GM23338 (cell line): ENCODE measurements at regions not wholly inside any gene's neighbourhood (a gene's known extent, or its start where the extent isn't known, plus 50 kb on each side); places are given as distances from the start of the nearest gene placed in this dataset.
A peak's percentile ranks its signal among the peaks of the same experiment; 100 is the strongest.

Source experiments
- ATAC-seq: fragments of 200-7000 bp; cut with Tn5 transposase; 3 replicates; pipeline ENCODE4 v1.9.1; 2020
- DNase-seq: peaks from one replicate; pipeline ENCODE4 v3.0.0-alpha.2; 2015; ENCODE audit warnings: low spot score
- H2AFZ ChIP-seq: fragments of 200-600 bp; sonication (generic); 2 replicates; pipeline ENCODE4 v1.8.0; 2016; ENCODE audit warnings: antibody characterized with exemption, mild to moderate bottlenecking, moderate library complexity
- H3F3A ChIP-seq: fragments of 200-600 bp; sonication (generic); replicated peaks from 2 replicates; pipeline ENCODE4 v1.8.0; 2017; ENCODE audit warnings: antibody characterized with exemption, mixed run types, low read depth
- H3K27ac ChIP-seq: fragments of 200-600 bp; sonication (generic); 2 replicates; pipeline ENCODE4 v1.6.1; 2016; ENCODE audit warnings: low read depth
- H3K27me3 ChIP-seq: fragments of 200-600 bp; sonication (generic); 2 replicates; pipeline ENCODE4 v1.8.0; 2016; ENCODE audit warnings: mild to moderate bottlenecking, mixed run types, moderate library complexity; ENCODE audit not compliant: insufficient read depth
- H3K36me3 ChIP-seq: fragments of 200-600 bp; sonication (generic); 2 replicates; pipeline ENCODE4 v1.8.0; 2016; ENCODE audit warnings: mild to moderate bottlenecking; ENCODE audit not compliant: insufficient read depth
- H3K4me1 ChIP-seq: fragments of 200-600 bp; sonication (generic); 2 replicates; pipeline ENCODE4 v1.8.0; 2016; ENCODE audit warnings: mild to moderate bottlenecking, moderate library complexity; ENCODE audit not compliant: insufficient read depth
- H3K4me2 ChIP-seq: fragments of 200-600 bp; sonication (generic); 2 replicates; pipeline ENCODE4 v1.7.1; 2017; ENCODE audit warnings: mixed run types
- H3K4me3 ChIP-seq: fragments of 200-600 bp; sonication (generic); 2 replicates; pipeline ENCODE4 v1.6.1; 2016; ENCODE audit warnings: mixed run types
- H3K79me2 ChIP-seq: fragments of 200-600 bp; sonication (generic); replicated peaks from 2 replicates; pipeline ENCODE4 v1.8.0; 2017; ENCODE audit warnings: mild to moderate bottlenecking; ENCODE audit not compliant: insufficient read depth
- H3K9me2 ChIP-seq: fragments of 200-600 bp; sonication (generic); 2 replicates; pipeline ENCODE4 v1.8.0; 2017; ENCODE audit not compliant: insufficient read depth
- H4K20me1 ChIP-seq: fragments of 200-600 bp; sonication (generic); replicated peaks from 2 replicates; pipeline ENCODE4 v1.8.0; 2017; ENCODE audit warnings: mild to moderate bottlenecking; ENCODE audit not compliant: insufficient read depth
- H3K27ac Mint-ChIP-seq: 2 replicates; pipeline ENCODE4 v1.8.0; 2020; ENCODE audit warnings: inconsistent platforms, mild to moderate bottlenecking, moderate library complexity, mixed read lengths
- H3K27me3 Mint-ChIP-seq: 3 replicates; pipeline ENCODE4 v1.8.0; 2022; ENCODE audit warnings: low read depth, mild to moderate bottlenecking, moderate library complexity, mixed read lengths, inconsistent platforms; ENCODE audit not compliant: insufficient read depth, poor library complexity
- H3K36me3 Mint-ChIP-seq: 3 replicates; pipeline ENCODE4 v1.8.0; 2021; ENCODE audit warnings: low read depth, mild to moderate bottlenecking, inconsistent platforms, moderate library complexity, mixed read lengths
- H3K4me1 Mint-ChIP-seq: 3 replicates; pipeline ENCODE4 v1.8.0; 2020; ENCODE audit warnings: mild to moderate bottlenecking, inconsistent platforms, mixed read lengths
- H3K4me3 Mint-ChIP-seq: 3 replicates; pipeline ENCODE4 v1.8.0; 2021; ENCODE audit warnings: moderate library complexity, mild to moderate bottlenecking, inconsistent platforms, mixed read lengths
- H3K9me3 Mint-ChIP-seq: 3 replicates; pipeline ENCODE4 v1.8.0; 2020; ENCODE audit warnings: moderate library complexity, mild to moderate bottlenecking, inconsistent platforms, mixed read lengths
- CREB1 ChIP-seq: fragments of 250-450 bp; sonication (Bioruptor Pico); IDR thresholded peaks from 2 replicates; pipeline ENCODE4 v1.5.0; 2020; ENCODE audit warnings: low read depth, mild to moderate bottlenecking, moderate library complexity
- EZH2phosphoT487 ChIP-seq: fragments of 200-600 bp; sonication (generic); IDR thresholded peaks from one replicate; pipeline ENCODE4 v1.8.1; 2018; ENCODE audit warnings: antibody characterized with exemption; ENCODE audit not compliant: unreplicated experiment
- JUNB ChIP-seq: IDR thresholded peaks from one replicate; pipeline ENCODE4 v1.6.1; 2016; ENCODE audit warnings: antibody characterized with exemption; ENCODE audit not compliant: unreplicated experiment
- NANOG ChIP-seq: IDR thresholded peaks from 2 replicates; pipeline ENCODE4 v1.6.1; 2016; ENCODE audit warnings: antibody characterized with exemption, borderline replicate concordance
- POLR2AphosphoS5 ChIP-seq: IDR thresholded peaks from 2 replicates; pipeline ENCODE4 v1.6.1; 2016; ENCODE audit warnings: antibody characterized with exemption, low read depth
- ZNF114 ChIP-seq: fragments of 250-450 bp; sonication (Bioruptor Pico); IDR thresholded peaks from 2 replicates; pipeline ENCODE4 v1.5.0; 2020; ENCODE audit warnings: mild to moderate bottlenecking, moderate library complexity
- ZNF331 ChIP-seq: fragments of 250-450 bp; sonication (Bioruptor Pico); IDR thresholded peaks from 2 replicates; pipeline ENCODE4 v1.5.0; 2020; ENCODE audit warnings: low read depth, mild to moderate bottlenecking, moderate library complexity
- TF ChIP-seq, protein P1 (sequence below): IDR thresholded peaks from 2 replicates; pipeline ENCODE4 v1.6.1; 2016; ENCODE audit warnings: antibody characterized with exemption
- TF ChIP-seq, protein P2 (sequence below), 2 experiments: fragments of 200-600 bp in 1 of 2; sonication (generic) in 1 of 2; conservative IDR thresholded peaks; 2 replicates each; pipeline versions ENCODE4 v1.5.1 to v1.6.1; 2016 to 2017; ENCODE audit warnings: antibody characterized with exemption in 2 of 2, low read depth in 2 of 2, mild to moderate bottlenecking in 2 of 2, moderate library complexity in 1 of 2
- TF ChIP-seq, protein P3 (sequence below): IDR thresholded peaks from one replicate; pipeline ENCODE4 v1.6.1; 2018; ENCODE audit warnings: antibody characterized with exemption; ENCODE audit not compliant: unreplicated experiment

DNA sequence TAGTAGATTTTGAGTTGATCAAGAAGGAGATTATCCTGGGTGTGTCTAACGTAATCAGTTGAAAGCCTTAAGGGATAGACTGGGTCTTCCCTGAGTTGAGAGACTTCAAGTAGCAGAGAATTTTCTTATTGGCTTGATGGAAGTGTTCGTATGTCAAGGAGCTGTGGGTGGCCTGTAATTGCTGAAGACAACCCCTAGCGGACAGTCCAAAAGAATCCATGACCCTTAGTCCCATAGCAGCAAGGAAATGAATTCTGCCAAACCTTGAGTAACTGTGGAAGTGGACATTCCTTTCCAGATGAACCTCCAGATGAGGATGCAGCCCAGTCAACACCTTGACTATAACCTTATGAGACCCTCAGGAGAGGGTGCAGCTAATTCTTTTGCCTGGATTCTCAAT, 786.3 kb downstream of the SOCS6 start:
- Histone ChIP-seq H3F3A (no peaks in the 10 kb centered on the region), H3K36me3 (peaks cover 10% of the 10 kb centered on the region), H3K27ac (no peak overlapping the region), H3K27me3 (no peaks in the 10 kb centered on the region), H3K4me2 (no peak overlapping the region), H3K4me1 (no peaks in the 10 kb centered on the region), H4K20me1 (no peaks in the 10 kb centered on the region), H3K9me2 (no peaks in the 10 kb centered on the region), H3K4me3 (no peak overlapping the region), H2AFZ (no peak overlapping the region), H3K79me2 (no peaks in the 10 kb centered on the region)
- no peak overlapping the region for H3K4me3 Mint-ChIP-seq
- no peak for TF ChIP-seq JUNB
- TF ChIP-seq NANOG: no peak
- TF ChIP-seq POLR2AphosphoS5: no peak
- peaks cover 31% of the 10 kb centered on the region for H3K36me3 Mint-ChIP-seq
- no peak for DNase-seq
- peaks cover 5% of the 10 kb centered on the region for H3K27me3 Mint-ChIP-seq
- ATAC-seq: no peak
- no peaks in the 10 kb centered on the region for H3K4me1 Mint-ChIP-seq
- no peak overlapping the region for H3K27ac Mint-ChIP-seq
- H3K9me3 Mint-ChIP-seq: peaks cover 87% of the 10 kb centered on the region

DNA sequence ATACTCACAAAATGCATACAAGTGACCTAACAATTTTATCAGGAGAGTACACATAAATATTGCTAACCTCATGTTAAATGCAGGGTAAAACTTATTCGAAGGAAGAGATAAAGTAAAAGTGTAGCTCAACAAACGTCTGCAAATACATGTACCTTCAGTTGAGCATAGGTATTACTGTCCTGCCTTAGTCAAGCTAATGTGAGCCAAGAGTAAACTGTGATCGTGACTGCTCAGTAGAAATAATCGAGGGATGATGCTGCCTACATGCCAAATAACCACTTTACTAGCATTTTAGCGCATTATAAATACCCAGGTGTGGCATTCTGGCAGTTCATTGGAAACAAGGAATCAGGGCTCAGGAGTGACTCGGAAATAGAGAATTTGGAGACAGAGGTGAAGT, 779.5 kb downstream of the SOCS6 start:
- 0 out of 2 replicates have a peak overlapping the region, but pooled peaks have one; percentile 20 for H3K4me3 ChIP-seq
- no peak overlapping the region for H3K27ac ChIP-seq
- peaks cover 19% of the 10 kb centered on the region for H3K36me3 Mint-ChIP-seq
- DNase-seq (no peak), ATAC-seq (no peak)
- H3K27me3 ChIP-seq: no peaks in the 10 kb centered on the region
- H3K4me1 ChIP-seq: no peaks in the 10 kb centered on the region
- peaks cover 7% of the 10 kb centered on the region; the same call in 1 of the 2 replicates for H3K36me3 ChIP-seq
- no peaks in the 10 kb centered on the region for H3F3A ChIP-seq
- no peak overlapping the region for H2AFZ ChIP-seq
- no peaks in the 10 kb centered on the region for H3K79me2 ChIP-seq
- H3K27me3 Mint-ChIP-seq: no peaks in the 10 kb centered on the region
- H4K20me1 ChIP-seq: no peaks in the 10 kb centered on the region
- no peak overlapping the region for H3K4me2 ChIP-seq
- no peak overlapping the region for H3K4me3 Mint-ChIP-seq
- no peaks in the 10 kb centered on the region for H3K9me2 ChIP-seq
- no peaks in the 10 kb centered on the region for H3K4me1 Mint-ChIP-seq
- peaks cover 88% of the 10 kb centered on the region for H3K9me3 Mint-ChIP-seq
- H3K27ac Mint-ChIP-seq: no peak overlapping the region
- TF ChIP-seq, protein P1, sequence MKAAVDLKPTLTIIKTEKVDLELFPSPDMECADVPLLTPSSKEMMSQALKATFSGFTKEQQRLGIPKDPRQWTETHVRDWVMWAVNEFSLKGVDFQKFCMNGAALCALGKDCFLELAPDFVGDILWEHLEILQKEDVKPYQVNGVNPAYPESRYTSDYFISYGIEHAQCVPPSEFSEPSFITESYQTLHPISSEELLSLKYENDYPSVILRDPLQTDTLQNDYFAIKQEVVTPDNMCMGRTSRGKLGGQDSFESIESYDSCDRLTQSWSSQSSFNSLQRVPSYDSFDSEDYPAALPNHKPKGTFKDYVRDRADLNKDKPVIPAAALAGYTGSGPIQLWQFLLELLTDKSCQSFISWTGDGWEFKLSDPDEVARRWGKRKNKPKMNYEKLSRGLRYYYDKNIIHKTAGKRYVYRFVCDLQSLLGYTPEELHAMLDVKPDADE: no peak
- TF ChIP-seq ZNF114 (no peak), ZNF331 (CRISPR knock-in tag) (no peak), CREB1 (CRISPR knock-in tag) (no peak), POLR2AphosphoS5 (no peak), NANOG (no peak), EZH2phosphoT487 (no peak), JUNB (no peak)
- TF ChIP-seq, protein P2, sequence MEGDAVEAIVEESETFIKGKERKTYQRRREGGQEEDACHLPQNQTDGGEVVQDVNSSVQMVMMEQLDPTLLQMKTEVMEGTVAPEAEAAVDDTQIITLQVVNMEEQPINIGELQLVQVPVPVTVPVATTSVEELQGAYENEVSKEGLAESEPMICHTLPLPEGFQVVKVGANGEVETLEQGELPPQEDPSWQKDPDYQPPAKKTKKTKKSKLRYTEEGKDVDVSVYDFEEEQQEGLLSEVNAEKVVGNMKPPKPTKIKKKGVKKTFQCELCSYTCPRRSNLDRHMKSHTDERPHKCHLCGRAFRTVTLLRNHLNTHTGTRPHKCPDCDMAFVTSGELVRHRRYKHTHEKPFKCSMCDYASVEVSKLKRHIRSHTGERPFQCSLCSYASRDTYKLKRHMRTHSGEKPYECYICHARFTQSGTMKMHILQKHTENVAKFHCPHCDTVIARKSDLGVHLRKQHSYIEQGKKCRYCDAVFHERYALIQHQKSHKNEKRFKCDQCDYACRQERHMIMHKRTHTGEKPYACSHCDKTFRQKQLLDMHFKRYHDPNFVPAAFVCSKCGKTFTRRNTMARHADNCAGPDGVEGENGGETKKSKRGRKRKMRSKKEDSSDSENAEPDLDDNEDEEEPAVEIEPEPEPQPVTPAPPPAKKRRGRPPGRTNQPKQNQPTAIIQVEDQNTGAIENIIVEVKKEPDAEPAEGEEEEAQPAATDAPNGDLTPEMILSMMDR (conservative IDR thresholded peaks at IDR 0.05; ENCODE audit: low read depth in 2 of 2): no peak
- TF ChIP-seq, protein P3, sequence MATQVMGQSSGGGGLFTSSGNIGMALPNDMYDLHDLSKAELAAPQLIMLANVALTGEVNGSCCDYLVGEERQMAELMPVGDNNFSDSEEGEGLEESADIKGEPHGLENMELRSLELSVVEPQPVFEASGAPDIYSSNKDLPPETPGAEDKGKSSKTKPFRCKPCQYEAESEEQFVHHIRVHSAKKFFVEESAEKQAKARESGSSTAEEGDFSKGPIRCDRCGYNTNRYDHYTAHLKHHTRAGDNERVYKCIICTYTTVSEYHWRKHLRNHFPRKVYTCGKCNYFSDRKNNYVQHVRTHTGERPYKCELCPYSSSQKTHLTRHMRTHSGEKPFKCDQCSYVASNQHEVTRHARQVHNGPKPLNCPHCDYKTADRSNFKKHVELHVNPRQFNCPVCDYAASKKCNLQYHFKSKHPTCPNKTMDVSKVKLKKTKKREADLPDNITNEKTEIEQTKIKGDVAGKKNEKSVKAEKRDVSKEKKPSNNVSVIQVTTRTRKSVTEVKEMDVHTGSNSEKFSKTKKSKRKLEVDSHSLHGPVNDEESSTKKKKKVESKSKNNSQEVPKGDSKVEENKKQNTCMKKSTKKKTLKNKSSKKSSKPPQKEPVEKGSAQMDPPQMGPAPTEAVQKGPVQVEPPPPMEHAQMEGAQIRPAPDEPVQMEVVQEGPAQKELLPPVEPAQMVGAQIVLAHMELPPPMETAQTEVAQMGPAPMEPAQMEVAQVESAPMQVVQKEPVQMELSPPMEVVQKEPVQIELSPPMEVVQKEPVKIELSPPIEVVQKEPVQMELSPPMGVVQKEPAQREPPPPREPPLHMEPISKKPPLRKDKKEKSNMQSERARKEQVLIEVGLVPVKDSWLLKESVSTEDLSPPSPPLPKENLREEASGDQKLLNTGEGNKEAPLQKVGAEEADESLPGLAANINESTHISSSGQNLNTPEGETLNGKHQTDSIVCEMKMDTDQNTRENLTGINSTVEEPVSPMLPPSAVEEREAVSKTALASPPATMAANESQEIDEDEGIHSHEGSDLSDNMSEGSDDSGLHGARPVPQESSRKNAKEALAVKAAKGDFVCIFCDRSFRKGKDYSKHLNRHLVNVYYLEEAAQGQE: no peak
